ENCODE measurements at regions not wholly inside any gene's neighbourhood (a gene's known extent, or its start where the extent isn't known, plus 50 kb on each side); places are given as distances from the start of the nearest gene placed in this dataset.

- H3K9me3 Mint-ChIP-seq = no peaks in the 10 kb centered on the region
- TF ChIP-seq CTCF (IDR thresholded peaks at IDR 0.05) = no peak
- no peaks in the 10 kb centered on the region for H3K36me3 Mint-ChIP-seq (ENCODE audit: low read depth)
- ChIA-PET CTCF (no interaction called here), POLR2A (no interaction called here)
- intact Hi-C loops (cut with DNase I, micrococcal nuclease) = no loop called here
- Histone ChIP-seq H3K4me3 (ENCODE audit: low read length) (no peak overlapping the region), H3K9me3 (ENCODE audit: control insufficient read depth in 1 of 2, insufficient read depth in 1 of 2, low read length in 2 of 2) (no peaks in the 10 kb centered on the region), H3K4me1 (ENCODE audit: insufficient read depth, low read length) (no peaks in the 10 kb centered on the region), H3K27ac (ENCODE audit: low read depth in 1 of 2, low read length in 2 of 2) (no peak overlapping the region), H3K27me3 (ENCODE audit: control insufficient read depth in 1 of 2, insufficient read depth in 2 of 2, low read length in 2 of 2) (peaks cover 3 to 4% of the 10 kb centered on the region in 2 experiments), H3K36me3 (ENCODE audit: insufficient read depth, low read length) (no peaks in the 10 kb centered on the region)
- DNase-seq = no peak
- no peak overlapping the region for H3K27ac Mint-ChIP-seq
- H3K4me1 Mint-ChIP-seq (ENCODE audit: low read depth) = no peaks in the 10 kb centered on the region
- no peak overlapping the region for H3K4me3 Mint-ChIP-seq
- H3K27me3 Mint-ChIP-seq = no peaks in the 10 kb centered on the region
- no peak for ATAC-seq (ENCODE audit: poor library complexity)
Measured at GRCh38 chr14:57085801-57086200, 182.9 kb downstream of the EXOC5 start.

GRCh38 chr14:57085043-57085442 is 183.7 kb downstream of the EXOC5 start:
- no peak for TF ChIP-seq CTCF (IDR thresholded peaks at IDR 0.05)
- Histone ChIP-seq H3K9me3 (ENCODE audit: control insufficient read depth in 1 of 2, insufficient read depth in 1 of 2, low read length in 2 of 2) (no peaks in the 10 kb centered on the region), H3K27me3 (ENCODE audit: control insufficient read depth in 1 of 2, insufficient read depth in 2 of 2, low read length in 2 of 2) (peaks cover 3 to 4% of the 10 kb centered on the region in 2 experiments), H3K27ac (ENCODE audit: low read depth in 1 of 2, low read length in 2 of 2) (no peak overlapping the region), H3K36me3 (ENCODE audit: insufficient read depth, low read length) (no peaks in the 10 kb centered on the region), H3K4me3 (ENCODE audit: low read length) (no peak overlapping the region), H3K4me1 (ENCODE audit: insufficient read depth, low read length) (no peaks in the 10 kb centered on the region)
- intact Hi-C loops (cut with DNase I, micrococcal nuclease) = no loop called here
- H3K9me3 Mint-ChIP-seq = no peaks in the 10 kb centered on the region
- no peak for DNase-seq
- H3K4me3 Mint-ChIP-seq = no peak overlapping the region
- ChIA-PET POLR2A (no interaction called here), CTCF (no interaction called here)
- no peaks in the 10 kb centered on the region for H3K27me3 Mint-ChIP-seq
- H3K36me3 Mint-ChIP-seq (ENCODE audit: low read depth) = no peaks in the 10 kb centered on the region
- no peaks in the 10 kb centered on the region for H3K4me1 Mint-ChIP-seq (ENCODE audit: low read depth)
- ATAC-seq (ENCODE audit: poor library complexity) = no peak
- H3K27ac Mint-ChIP-seq = no peak overlapping the region

GRCh38 chr14:57080691-57081090 is 188.0 kb downstream of the EXOC5 start:
- Mint-ChIP-seq H3K27me3 (no peaks in the 10 kb centered on the region), H3K27ac (no peak overlapping the region), H3K36me3 (ENCODE audit: low read depth) (no peaks in the 10 kb centered on the region), H3K4me3 (no peak overlapping the region), H3K4me1 (ENCODE audit: low read depth) (no peaks in the 10 kb centered on the region), H3K9me3 (no peaks in the 10 kb centered on the region)
- no peaks in the 10 kb centered on the region for H3K4me1 ChIP-seq (ENCODE audit: insufficient read depth, low read length)
- DNase-seq (no peak), ATAC-seq (ENCODE audit: poor library complexity) (no peak)
- no peak overlapping the region for H3K27ac ChIP-seq (ENCODE audit: low read depth in 1 of 2, low read length in 2 of 2)
- intact Hi-C loops (cut with DNase I, micrococcal nuclease) = no loop called here
- ChIA-PET CTCF (no interaction called here), POLR2A (no interaction called here)
- H3K9me3 ChIP-seq (ENCODE audit: control insufficient read depth in 1 of 2, insufficient read depth in 1 of 2, low read length in 2 of 2) = no peaks in the 10 kb centered on the region
- peaks cover 0 to 4% of the 10 kb centered on the region in 2 experiments for H3K27me3 ChIP-seq (ENCODE audit: control insufficient read depth in 1 of 2, insufficient read depth in 2 of 2, low read length in 2 of 2)
- TF ChIP-seq CTCF (IDR thresholded peaks at IDR 0.05) = no peak
- no peak overlapping the region for H3K4me3 ChIP-seq (ENCODE audit: low read length)
- H3K36me3 ChIP-seq (ENCODE audit: insufficient read depth, low read length) = no peaks in the 10 kb centered on the region

Data from CD4-positive, alpha-beta T cell (primary cell).